ENCODE measurements at regions not wholly inside any gene's neighbourhood (a gene's known extent, or its start where the extent isn't known, plus 50 kb on each side); places are given as distances from the start of the nearest gene placed in this dataset.

DNA sequence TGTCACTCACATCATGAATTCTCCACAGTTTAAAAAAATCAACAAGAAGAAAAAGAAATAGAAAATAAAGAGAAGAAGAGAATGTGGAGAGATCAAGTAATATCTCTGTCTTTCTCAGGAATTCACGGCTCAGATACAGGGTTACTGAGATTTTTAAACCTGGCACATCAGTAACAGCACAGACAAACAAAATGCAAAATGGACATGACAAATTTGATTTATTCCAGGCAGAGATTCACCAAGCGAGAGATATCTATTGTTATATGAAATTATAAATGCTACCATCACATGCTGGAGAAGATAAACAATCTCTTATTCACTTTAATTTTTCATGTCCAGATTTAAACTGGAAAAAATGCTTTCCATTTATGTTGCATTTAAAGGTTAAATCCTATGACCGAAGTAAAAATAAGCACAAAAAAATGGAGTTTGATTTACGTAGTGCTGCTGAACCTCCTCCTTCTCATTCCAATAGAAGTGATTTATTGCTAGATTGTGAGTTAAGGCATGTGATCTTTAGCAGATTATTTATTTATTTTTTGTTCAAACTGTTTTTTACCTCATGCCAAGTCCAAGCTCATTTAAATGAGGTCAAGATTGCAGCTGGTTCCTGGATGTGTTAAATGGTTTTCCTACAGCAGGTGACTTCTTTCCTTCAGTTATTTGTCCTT is 926.4 kb downstream of the MAT2B start:
- DNase-seq (ENCODE audit: low read depth) = no peak
- no peak overlapping the region for H3K4me3 ChIP-seq (ENCODE audit: low read depth, low read length)
- in situ Hi-C loops (cut with HindIII; ENCODE audit: low sequenced_read_pairs) = no loop called here
- TF ChIP-seq, protein P1, sequence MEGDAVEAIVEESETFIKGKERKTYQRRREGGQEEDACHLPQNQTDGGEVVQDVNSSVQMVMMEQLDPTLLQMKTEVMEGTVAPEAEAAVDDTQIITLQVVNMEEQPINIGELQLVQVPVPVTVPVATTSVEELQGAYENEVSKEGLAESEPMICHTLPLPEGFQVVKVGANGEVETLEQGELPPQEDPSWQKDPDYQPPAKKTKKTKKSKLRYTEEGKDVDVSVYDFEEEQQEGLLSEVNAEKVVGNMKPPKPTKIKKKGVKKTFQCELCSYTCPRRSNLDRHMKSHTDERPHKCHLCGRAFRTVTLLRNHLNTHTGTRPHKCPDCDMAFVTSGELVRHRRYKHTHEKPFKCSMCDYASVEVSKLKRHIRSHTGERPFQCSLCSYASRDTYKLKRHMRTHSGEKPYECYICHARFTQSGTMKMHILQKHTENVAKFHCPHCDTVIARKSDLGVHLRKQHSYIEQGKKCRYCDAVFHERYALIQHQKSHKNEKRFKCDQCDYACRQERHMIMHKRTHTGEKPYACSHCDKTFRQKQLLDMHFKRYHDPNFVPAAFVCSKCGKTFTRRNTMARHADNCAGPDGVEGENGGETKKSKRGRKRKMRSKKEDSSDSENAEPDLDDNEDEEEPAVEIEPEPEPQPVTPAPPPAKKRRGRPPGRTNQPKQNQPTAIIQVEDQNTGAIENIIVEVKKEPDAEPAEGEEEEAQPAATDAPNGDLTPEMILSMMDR (IDR thresholded peaks at IDR 0.05; ENCODE audit: low read depth, low read length, missing control alignments) = no peak

DNA sequence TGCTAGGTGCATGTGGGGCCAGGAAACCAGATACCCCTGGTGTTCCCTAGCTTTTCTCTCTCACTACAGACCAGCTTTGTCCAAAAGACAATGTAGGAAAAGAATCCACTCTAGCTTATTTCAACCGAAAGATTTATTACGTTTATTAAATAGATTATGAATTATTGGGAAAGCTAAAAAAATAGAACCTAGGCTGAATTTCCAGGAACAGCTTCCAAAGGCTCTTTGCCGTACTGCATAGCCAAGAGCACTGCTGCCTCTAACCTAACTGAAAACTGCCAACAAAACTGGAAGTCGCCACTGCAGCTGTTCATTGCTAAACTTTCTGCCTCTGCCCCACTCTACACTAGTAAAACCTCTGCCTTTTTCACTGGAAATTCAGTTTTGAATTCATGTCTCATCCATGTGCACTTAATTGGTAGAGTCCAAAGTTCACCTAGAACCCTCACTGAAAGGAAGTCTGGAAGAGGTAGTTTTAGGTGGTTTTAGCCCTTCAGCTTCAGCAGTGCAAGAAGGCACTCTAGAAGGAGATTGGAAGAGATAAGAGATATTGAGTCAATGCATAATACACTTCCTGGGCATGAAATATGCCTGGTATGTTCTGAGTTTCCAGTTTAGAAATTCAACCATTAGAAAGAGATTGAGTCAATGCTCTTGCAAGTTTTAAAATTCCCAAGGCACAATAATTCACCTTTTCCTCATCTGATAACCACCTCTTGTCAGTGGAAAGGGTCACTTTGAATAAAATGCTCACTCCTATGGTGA is 927.9 kb downstream of the MAT2B start:
- DNase-seq (ENCODE audit: low read depth) = no peak
- no peak overlapping the region for H3K4me3 ChIP-seq (ENCODE audit: low read depth, low read length)
- TF ChIP-seq, protein P1 (IDR thresholded peaks at IDR 0.05; ENCODE audit: low read depth, low read length, missing control alignments) = no peak
- in situ Hi-C loops (cut with HindIII; ENCODE audit: low sequenced_read_pairs) = no loop called here

DNA sequence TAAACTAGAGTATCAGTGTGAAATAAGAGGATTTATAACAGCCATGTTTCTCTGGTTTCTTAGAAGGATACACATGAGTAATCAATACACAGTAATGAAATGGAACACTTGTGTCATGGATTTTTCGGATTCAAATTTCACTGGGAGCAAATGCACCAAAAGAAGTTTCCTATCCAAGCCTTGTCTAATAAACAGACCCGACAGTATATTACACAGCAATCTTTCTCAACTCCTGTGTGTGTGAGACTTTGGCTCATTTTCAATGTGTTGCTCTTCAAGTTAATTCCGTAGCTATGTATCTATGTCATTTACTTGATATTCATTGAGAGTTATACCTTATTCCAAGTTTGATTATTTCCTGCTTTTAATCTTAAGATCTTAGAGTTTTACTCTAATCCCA is 930.2 kb downstream of the MAT2B start:
- no peak overlapping the region for H3K4me3 ChIP-seq (ENCODE audit: low read depth, low read length)
- TF ChIP-seq, protein P1 (IDR thresholded peaks at IDR 0.05; ENCODE audit: low read depth, low read length, missing control alignments) = no peak
- in situ Hi-C loops (cut with HindIII; ENCODE audit: low sequenced_read_pairs) = no loop called here
- no peak for DNase-seq (ENCODE audit: low read depth)

DNA sequence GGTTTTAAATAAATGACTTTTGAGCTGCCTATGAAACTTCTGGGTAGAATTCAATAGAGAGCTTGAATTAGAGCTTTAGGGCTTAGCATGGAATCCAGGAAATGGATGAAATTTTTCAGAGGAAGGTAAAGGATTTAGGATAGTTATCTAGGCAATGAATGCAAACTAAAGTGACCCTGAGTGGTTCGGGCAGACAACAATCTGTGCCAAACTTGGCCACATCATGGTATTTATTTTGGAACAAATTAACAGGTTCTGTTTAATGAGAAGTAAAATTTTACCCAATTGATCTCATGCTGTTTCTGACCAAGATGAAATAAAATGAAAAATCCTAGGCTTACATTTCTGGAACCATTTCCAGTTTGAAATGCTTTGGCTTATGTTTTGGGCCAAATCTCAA is 934.4 kb downstream of the MAT2B start:
- in situ Hi-C loops (cut with HindIII; ENCODE audit: low sequenced_read_pairs) = no loop called here
- H3K4me3 ChIP-seq (ENCODE audit: low read depth, low read length) = no peak overlapping the region
- no peak for DNase-seq (ENCODE audit: low read depth)
- TF ChIP-seq, protein P1 (IDR thresholded peaks at IDR 0.05; ENCODE audit: low read depth, low read length, missing control alignments) = no peak

DNA sequence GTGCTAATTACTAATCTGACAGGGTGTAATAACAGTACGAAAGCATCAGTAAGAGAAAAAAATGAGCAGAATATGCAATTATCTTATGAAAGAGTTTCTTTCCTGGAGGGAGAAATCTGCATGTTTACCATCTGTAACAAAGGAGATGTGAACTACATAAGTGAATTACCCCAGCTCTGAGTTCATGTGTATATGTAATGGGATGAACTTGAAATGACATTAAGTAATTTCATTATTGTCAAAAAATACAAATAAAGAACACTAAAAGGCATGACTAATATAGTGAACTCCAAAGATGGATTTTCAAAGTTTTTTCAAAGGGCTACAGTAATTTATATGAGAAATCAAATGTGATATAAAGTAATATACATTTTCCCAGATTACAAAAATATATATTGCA is 944.0 kb downstream of the MAT2B start:
- no peak for DNase-seq (ENCODE audit: low read depth)
- in situ Hi-C loops (cut with HindIII; ENCODE audit: low sequenced_read_pairs) = no loop called here
- TF ChIP-seq, protein P1 (IDR thresholded peaks at IDR 0.05; ENCODE audit: low read depth, low read length, missing control alignments) = no peak
- H3K4me3 ChIP-seq (ENCODE audit: low read depth, low read length) = no peak overlapping the region

DNA sequence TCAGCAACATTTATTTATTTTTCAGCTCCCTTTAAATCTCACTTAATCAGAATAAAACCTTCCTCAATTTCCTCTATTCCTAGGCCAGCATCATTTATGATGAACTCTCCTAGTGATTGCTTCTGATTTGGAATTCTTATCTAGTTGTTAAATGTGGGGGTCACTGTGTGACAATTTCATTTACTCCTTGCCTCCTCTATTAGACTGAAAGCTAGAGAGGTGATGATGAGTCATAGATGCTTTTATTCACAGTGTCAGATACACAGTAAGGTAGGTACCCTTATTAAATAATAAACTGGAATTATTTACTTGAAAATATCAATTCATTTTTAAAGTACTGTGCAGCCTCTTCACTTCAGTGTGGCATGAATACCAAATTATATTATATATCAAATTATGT is 960.6 kb downstream of the MAT2B start:
- no peak overlapping the region for H3K4me3 ChIP-seq (ENCODE audit: low read depth, low read length)
- TF ChIP-seq, protein P1 (IDR thresholded peaks at IDR 0.05; ENCODE audit: low read depth, low read length, missing control alignments) = no peak
- DNase-seq (ENCODE audit: low read depth) = no peak
- in situ Hi-C loops (cut with HindIII; ENCODE audit: low sequenced_read_pairs) = no loop called here

Measured in astrocyte of the cerebellum (primary cell).